ENCODE measurements at regions not wholly inside any gene's neighbourhood (a gene's known extent, or its start where the extent isn't known, plus 50 kb on each side); places are given as distances from the start of the nearest gene placed in this dataset.

DNA sequence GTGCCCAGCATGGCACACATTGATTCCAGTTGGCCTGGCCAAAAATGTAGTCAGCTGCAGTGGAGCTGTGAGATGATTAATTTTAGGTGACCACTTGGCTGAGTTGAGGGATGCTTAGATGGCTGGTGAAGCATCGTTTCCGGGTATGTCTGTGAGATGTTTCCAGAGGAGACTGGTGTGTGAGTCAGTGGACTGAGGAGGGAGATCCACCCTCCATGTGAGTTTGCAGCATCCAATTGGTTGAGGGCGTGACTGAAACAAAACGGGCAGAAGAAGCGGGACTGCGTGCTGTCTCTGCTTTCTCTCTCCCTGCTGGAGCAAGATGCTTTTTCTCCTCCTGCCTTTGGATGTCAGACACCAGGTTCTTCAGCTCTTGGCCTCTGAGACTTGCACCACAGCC is 68.2 kb upstream of the DSCAM start:
- TF ChIP-seq ESRRA (CRISPR knock-in tag; IDR thresholded peaks at IDR 0.05; ENCODE audit: low read depth) (no peak), TBX3 (IDR thresholded peaks at IDR 0.05; ENCODE audit: borderline replicate concordance) (no peak), ZNF431 (CRISPR knock-in tag; IDR thresholded peaks at IDR 0.05; ENCODE audit: borderline replicate concordance, low read depth) (no peak), EP300 (IDR thresholded peaks at IDR 0.05; ENCODE audit: low read depth in 2 of 2, low read length in 2 of 2) (no peak), EP300 (CRISPR knock-in tag; IDR thresholded peaks at IDR 0.05; ENCODE audit: borderline replicate concordance) (no peak), ZSCAN22 (CRISPR knock-in tag; IDR thresholded peaks at IDR 0.05) (no peak)
- TF ChIP-seq, protein P1, sequence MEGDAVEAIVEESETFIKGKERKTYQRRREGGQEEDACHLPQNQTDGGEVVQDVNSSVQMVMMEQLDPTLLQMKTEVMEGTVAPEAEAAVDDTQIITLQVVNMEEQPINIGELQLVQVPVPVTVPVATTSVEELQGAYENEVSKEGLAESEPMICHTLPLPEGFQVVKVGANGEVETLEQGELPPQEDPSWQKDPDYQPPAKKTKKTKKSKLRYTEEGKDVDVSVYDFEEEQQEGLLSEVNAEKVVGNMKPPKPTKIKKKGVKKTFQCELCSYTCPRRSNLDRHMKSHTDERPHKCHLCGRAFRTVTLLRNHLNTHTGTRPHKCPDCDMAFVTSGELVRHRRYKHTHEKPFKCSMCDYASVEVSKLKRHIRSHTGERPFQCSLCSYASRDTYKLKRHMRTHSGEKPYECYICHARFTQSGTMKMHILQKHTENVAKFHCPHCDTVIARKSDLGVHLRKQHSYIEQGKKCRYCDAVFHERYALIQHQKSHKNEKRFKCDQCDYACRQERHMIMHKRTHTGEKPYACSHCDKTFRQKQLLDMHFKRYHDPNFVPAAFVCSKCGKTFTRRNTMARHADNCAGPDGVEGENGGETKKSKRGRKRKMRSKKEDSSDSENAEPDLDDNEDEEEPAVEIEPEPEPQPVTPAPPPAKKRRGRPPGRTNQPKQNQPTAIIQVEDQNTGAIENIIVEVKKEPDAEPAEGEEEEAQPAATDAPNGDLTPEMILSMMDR (CRISPR knock-in tag; IDR thresholded peaks at IDR 0.05), result no peak
- TF ChIP-seq, protein P2, sequence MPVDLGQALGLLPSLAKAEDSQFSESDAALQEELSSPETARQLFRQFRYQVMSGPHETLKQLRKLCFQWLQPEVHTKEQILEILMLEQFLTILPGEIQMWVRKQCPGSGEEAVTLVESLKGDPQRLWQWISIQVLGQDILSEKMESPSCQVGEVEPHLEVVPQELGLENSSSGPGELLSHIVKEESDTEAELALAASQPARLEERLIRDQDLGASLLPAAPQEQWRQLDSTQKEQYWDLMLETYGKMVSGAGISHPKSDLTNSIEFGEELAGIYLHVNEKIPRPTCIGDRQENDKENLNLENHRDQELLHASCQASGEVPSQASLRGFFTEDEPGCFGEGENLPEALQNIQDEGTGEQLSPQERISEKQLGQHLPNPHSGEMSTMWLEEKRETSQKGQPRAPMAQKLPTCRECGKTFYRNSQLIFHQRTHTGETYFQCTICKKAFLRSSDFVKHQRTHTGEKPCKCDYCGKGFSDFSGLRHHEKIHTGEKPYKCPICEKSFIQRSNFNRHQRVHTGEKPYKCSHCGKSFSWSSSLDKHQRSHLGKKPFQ (CRISPR knock-in tag; IDR thresholded peaks at IDR 0.05; ENCODE audit: insufficient replicate concordance), result no peak
- TF ChIP-seq, protein P3, sequence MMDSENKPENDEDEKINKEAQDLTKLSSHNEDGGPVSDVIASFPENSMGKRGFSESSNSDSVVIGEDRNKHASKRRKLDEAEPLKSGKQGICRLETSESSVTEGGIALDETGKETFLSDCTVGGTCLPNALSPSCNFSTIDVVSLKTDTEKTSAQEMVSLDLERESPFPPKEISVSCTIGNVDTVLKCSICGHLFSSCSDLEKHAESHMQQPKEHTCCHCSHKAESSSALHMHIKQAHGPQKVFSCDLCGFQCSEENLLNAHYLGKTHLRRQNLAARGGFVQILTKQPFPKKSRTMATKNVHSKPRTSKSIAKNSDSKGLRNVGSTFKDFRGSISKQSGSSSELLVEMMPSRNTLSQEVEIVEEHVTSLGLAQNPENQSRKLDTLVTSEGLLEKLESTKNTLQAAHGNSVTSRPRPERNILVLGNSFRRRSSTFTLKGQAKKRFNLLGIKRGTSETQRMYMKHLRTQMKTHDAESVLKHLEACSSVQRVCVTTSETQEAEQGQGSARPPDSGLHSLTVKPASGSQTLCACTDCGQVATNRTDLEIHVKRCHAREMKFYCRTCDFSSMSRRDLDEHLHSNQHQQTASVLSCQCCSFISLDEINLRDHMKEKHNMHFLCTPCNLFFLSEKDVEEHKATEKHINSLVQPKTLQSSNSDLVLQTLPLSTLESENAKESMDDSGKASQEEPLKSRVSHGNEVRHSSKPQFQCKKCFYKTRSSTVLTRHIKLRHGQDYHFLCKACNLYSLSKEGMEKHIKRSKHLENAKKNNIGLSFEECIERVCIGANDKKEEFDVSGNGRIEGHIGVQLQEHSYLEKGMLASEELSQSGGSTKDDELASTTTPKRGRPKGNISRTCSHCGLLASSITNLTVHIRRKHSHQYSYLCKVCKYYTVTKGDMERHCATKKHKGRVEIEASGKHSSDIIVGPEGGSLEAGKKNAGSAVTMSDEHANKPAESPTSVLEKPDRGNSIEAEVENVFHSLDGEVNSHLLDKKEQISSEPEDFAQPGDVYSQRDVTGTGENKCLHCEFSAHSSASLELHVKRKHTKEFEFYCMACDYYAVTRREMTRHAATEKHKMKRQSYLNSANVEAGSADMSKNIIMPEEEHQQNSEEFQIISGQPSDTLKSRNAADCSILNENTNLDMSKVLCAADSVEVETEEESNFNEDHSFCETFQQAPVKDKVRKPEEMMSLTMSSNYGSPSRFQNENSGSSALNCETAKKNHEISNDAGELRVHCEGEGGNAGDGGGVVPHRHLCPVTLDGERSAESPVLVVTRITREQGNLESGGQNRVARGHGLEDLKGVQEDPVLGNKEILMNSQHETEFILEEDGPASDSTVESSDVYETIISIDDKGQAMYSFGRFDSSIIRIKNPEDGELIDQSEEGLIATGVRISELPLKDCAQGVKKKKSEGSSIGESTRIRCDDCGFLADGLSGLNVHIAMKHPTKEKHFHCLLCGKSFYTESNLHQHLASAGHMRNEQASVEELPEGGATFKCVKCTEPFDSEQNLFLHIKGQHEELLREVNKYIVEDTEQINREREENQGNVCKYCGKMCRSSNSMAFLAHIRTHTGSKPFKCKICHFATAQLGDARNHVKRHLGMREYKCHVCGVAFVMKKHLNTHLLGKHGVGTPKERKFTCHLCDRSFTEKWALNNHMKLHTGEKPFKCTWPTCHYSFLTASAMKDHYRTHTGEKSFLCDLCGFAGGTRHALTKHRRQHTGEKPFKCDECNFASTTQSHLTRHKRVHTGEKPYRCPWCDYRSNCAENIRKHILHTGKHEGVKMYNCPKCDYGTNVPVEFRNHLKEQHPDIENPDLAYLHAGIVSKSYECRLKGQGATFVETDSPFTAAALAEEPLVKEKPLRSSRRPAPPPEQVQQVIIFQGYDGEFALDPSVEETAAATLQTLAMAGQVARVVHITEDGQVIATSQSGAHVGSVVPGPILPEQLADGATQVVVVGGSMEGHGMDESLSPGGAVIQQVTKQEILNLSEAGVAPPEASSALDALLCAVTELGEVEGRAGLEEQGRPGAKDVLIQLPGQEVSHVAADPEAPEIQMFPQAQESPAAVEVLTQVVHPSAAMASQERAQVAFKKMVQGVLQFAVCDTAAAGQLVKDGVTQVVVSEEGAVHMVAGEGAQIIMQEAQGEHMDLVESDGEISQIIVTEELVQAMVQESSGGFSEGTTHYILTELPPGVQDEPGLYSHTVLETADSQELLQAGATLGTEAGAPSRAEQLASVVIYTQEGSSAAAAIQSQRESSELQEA (CRISPR knock-in tag; IDR thresholded peaks at IDR 0.05; ENCODE audit: not compliant biosample characterization), result no peak

All from HepG2 (cell line).